ENCODE measurements at regions not wholly inside any gene's neighbourhood (a gene's known extent, or its start where the extent isn't known, plus 50 kb on each side); places are given as distances from the start of the nearest gene placed in this dataset.

DNA sequence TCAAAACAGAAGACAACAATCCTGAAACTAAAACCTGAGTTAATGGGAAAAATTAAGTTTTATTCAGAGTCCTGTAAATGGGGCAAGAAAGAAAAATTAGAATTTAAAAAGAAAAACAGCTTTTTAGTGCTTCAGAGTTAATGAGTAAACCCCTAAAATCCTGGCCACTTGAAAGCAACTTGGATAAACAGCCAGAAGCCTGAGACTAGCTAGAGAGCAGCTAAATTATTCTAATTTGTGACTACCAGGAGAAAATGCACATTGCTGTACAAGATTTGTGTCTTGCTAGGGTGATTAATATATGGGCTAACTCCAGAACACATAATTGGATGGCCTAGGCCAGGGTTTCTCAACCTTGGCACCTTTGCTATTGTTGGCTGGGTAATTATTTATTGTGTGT, 62.4 kb upstream of the ARG1 start:
- DNase-seq, result no peak

DNA sequence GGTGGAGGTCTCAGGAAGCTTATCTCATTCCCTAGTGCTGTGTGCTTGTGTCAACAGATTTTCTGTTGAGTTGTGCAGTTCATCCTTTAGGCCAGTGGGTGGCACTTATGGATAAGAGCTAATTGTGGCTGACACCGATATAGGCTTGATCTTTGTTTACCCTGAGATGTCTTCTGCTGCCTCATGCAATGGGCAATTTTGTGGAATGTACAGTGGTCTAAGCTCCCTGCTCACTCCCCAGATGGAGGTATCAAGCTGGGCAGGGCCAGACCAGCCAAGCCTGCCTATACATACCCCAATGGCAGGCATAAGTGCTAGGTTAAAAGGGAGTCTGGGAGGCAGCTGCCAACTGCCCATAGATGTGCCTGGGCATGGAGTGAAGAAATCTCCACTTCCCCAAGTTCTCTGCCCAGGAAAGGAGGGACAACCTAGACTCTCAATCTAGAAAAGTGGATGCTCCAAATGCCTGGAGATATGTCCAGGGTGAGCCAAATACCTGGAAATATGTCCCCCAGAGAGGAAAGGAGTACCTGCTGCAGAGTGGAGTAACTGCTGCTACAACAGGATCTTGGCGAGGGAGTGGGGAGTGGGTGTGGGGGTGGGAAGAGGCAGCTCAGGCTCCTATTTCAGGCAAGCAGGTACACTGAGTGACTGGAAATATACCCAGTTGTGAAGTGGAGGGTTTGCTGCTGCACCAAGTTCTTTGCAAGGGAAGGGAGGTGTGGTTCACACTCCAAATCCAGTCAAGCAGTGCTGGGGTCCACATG, 53.2 kb upstream of the ARG1 start:
- peak; percentile 41 to 65 for DNase-seq
